Suppressor macrophage (primary cell): ENCODE measurements at regions not wholly inside any gene's neighbourhood (a gene's known extent, or its start where the extent isn't known, plus 50 kb on each side); places are given as distances from the start of the nearest gene placed in this dataset.
A peak's percentile ranks its signal among the peaks of the same experiment; 100 is the strongest.

Experiments
- DNase-seq, 4 experiments: peaks; one replicate each; pipeline ENCODE4 v3.0.0-alpha.2; 2020 to 2022

DNA sequence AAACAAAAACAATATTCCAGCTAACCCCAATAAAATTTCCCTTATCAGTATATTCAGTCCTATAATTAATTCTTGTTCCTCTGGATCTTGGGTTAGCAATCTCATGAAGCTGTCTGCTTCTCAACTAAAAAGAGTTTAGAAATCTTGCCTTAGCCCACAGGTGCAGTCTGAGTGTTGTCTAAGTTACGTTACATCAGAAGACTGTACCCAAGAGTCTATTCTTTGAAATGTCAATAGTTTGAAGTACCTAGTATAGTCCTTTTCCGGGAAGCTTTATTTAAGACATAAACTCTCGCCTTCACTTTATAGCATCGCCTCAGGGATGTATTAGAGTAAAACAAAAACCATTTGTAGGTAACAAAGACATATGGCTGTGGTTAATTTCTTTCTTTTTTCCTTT, 465.1 kb downstream of the FUT8 start:
- no peak for DNase-seq

DNA sequence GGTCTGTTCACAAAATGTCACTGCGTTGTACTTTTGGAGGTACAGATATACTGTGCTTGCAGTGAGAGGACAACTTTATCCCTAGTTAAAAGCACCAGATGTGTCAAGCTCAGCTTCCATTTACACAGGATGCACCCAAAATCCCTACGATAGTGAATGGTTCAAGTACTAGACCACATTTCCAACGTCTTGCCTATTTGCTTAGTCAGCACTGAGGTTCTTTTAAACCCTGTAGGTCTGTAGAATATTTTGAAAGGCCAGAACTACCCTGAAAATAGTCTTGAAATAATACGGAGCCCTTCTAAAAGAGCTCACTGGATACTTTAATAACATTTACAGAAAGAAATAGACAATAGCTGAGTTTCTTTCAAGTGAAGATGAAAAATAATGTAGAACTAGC, 466.1 kb downstream of the FUT8 start:
- no peak for DNase-seq

DNA sequence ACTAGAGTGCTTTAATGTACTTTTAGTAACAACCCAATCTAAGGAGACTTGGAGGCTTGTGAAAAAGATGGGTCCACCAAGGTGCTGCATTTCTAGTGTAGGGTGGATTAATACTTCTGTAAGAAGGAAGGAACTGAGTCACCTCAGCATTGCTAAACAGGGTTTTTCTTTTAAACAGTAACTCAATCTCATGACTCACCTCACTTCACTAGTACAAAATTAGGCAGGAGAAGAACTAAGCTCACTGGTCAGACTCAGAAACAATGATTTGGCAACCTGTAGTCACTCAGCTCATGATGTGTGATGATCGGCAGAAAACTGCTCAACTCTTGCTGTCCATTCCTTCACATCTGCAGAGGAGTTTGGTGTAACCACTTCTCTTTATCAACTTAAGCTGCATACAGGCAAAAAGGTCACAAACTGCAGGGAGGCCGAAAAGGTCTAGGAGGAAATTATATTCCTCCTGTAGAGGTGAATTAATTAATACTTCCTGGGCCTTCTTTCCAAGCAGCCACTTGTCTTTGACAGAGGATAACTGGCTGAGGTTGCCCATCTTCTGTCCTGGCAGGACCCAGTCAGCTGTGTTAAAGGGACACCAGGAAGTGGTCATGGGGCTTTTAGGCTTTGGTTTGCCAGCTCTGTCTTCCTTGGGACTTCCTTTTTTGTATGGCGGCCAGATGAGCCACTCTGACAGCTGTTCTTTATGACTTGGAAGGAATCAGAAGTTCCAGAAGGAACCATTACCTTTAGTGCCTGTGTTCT, 466.9 kb downstream of the FUT8 start:
- peak; percentile 37 to 72 (median 48) for DNase-seq

DNA sequence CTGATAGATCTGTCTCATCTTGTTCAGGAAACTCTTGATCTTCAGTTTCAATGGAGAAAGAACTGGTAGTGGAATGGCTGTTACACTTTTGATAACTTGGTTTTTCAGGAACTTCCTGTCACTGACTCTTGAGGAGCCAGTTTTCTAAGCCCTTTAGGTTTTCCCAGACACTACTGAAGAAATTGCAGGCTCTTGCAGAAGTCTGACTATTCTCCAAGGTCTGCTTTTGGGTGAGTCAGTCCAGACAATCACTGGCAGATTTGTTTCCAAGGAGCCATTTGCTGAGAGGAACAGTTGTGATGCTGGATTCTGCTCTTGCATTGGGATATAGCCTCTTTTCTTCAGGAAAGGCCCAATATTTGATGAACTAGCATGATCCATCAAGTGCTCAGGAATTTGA, 468.0 kb downstream of the FUT8 start:
- peak; percentile 1 to 13 (median 5) for DNase-seq

DNA sequence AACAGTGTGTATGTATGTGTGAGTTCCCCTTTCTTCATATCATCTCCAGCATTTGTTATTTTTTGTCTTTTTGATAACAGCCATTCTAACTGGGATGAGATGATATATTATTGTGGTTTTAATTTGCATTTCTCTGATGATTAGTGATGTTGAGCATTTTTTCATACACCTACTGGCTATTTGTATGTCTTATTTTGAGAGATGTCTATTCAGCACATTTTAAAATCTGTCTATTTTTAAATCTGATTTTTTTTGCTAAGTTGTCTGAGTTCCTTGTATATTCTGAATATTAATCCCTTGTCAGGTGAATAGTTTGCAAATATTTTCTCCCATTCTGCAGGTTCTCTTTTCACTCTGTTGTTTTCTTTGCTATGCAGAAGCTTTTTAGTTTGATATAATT, 469.1 kb downstream of the FUT8 start:
- DNase-seq, result no peak

DNA sequence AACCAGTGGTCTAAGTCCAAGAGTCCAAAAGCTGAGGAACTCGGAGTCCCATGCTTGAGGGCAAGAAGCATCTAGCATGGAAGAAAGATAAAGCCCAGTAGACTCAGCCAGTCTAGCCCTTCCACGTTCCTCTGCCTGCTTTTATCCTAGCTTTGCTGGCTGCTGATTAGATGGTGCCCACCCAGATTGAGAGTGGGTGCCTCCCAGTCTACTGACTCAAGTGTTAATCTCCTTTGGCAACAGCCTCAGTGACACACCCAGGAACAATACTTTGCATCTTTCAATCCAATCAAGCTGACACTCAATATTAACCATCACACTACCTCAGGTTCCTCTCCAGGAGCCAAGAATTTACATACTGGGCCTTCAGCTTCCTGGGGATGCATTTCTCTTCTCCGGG, 476.1 kb downstream of the FUT8 start:
- no peak for DNase-seq

DNA sequence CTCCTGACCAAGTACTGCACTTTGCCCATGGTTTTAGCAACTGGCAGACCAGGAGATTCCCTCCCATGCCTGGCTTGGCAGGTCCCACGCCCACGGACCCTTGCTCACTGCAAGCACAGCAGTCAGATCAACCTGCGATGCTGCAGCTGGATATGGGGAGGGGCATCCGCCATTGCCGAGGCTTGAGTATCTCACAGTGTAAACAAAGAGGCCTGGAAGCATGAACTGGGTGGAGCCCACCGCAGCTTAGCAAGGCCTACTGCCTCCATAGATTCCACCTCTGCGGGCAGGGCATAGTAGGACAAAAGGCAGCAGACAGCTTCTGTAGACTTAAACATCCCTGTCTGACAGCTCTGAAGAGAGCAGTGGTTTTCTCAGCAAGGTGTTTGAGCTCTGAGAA, 479.8 kb downstream of the FUT8 start:
- no peak for DNase-seq

DNA sequence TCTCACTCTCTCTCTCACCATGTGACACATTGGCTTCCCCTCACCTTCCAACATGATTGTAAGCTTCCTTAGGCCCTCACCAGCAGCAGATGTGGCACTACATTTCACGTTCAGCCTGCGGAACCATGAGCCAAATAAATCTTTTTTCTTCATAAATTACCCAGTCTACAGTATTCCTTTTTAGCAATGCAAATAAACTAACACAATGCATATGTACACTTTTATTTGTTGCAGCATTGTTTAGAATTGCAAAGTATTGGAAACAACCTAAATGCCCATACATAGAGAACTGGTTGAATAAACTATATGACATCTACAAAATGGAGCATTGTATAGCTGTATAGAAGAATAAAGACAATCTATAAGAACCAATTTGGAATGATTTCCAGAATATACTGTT, 487.6 kb downstream of the FUT8 start:
- DNase-seq, result no peak

DNA sequence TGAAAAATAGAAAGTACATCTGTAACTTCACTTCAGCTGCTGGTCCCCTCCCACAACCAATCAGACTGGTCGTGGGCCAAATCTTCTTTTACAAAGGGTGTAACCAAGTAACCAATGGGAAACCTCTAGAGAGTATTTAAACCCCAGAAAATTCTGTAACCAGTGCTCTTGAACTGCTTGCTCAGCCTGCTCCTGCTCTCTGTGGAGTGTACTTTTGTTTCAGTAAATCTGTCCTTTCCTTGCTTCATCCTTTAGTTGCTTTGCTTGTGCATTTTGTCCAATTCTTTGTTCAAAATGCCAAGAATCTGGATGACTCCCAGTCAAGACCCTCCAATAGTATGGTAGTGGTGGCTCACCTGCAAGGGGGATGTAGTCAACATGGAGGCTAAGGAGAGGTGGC, 489.1 kb downstream of the FUT8 start:
- no peak for DNase-seq

DNA sequence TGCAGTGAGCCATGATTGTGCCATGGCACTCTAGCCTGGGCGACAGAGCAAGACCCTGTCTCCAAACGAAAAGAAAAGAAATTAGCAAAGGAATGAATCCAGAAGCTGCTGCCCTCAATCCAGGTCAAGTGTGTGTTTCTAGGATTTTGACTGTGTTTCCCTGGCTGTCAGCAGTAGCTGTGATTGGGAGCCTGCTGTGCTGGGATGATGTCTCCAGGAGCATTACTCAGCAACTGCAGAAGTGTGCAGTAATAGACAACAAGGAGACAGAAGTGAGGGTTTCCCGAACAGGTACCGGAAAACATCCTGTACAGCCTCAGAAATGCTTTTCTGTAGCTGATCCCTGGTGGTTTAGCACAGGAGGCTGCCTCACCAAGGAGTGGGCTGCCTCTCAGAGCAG, 492.5 kb downstream of the FUT8 start:
- DNase-seq, result no peak

DNA sequence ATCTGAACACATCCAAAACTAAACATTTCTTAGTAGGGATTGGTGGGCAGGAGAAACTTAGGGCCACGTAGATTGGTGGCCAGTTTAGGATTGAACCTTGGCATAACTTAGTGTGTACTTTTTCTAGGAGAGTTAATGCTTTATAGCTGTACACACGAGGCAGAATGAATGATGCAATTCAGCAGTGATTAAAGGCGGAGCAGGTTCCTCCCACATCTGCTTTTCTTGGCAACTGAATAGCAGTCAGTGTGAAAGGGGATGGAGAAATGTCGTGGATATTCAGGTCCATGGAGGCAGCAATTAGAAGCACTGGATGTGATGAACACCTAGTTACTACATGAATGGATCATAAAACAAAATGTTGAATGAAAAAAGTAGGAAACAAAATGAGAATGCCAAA, 493.8 kb downstream of the FUT8 start:
- no peak for DNase-seq

DNA sequence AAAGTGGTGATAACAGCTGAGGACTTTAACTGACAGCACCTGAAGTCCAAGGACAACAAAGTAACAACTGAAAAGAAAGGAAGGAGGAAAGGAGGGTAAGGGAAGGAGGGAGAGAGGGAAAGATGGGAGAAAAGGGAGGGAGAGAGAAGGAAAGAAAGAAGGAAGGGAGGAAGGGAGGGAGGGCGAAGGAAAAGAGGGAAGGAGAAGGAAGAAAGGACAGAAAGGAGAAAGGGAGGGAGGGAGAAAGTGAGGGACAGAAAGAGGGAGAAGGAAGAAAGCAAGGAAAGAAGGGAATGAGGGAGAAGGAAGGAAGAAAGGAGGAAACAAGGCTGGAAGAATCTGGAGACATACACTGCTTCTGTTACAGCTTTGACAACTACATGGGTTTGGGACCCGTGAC, 494.4 kb downstream of the FUT8 start:
- DNase-seq, result no peak

DNA sequence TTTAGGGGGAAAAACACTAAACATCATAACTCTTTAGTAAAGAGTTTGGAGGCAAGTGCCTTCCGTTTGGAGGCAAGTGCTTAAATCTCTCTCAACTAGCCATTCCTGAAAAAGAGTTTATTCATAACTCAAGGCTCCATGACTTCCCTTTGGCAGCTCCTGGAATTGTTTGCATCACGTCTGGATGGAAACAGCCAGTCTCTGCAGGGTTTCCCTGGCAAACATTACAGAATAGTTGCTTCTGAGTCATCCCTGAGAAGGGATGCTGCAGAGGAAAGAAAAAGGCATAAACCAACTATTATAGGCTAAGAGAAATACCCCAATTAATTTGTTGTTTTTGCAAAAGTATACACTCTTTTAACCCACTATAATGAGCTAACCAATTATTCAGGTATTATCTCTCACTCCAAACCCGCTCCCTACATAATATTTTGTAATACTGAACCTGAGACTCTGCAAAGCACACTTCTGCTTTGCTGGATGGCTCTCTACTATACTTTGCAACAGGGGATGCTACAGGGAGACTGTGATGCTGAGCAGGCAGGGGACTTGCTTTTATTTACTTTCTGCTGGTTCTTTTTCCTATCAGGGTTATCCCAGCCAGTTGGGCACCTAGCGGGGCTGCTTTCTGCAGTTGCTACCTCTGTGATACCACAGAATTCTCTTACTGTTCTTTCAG, 497.7 kb downstream of the FUT8 start:
- DNase-seq, result no peak

DNA sequence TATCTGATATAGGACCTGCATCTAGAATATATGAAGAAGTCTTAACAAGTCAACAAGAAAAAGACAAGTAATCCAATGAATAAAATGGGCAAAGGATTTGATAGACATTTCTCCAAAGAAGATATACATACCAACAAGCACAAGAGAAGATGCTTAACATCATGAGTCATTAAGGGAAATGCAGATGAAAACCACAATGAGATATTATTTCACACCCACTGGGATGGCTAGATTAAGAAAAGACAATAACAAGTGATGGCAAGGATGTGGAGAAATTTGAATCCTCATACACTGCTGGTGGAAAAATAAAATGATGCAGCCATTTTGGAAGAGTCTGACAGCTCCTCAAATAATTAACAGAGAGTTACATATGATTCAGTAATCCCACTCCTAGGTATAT, 502.6 kb downstream of the FUT8 start:
- DNase-seq, result no peak

DNA sequence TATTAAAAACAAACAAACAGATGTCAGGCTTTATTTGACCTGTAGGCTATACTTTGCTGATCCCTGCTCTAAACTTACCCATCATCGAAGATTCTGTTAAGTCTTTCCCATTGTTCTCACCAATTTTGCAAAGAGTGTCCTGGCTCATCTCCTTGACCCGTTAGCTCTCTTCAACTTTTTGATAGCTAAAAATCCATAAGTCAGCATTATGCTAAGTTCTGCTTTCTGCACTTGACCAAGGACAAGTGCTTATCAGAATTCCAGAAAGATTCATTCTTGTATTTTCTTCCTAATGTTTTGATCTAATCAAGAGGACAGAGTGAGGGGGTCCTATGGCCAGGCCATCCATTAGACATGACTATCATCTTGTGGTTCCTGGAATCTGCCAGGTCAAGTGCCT, 503.5 kb downstream of the FUT8 start:
- DNase-seq, result no peak

DNA sequence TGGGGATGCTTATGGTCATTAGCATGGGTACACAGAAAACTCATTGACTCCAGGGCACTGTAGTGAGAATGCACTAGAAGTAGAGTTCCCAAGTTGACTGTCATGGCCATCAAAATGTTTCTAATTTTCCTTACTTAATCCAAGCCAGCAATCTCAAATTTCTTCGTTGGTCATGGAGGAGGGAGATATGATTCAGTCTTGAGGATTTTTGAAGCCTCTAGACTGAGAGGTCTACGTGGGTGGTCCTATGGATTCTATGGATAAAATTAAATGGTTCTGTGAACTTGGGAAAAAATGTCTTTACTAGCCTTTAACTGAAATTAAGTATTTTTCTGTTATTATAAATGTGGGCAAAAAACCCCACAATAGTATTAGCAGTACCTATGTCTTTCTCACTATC, 508.5 kb downstream of the FUT8 start:
- DNase-seq, result no peak

DNA sequence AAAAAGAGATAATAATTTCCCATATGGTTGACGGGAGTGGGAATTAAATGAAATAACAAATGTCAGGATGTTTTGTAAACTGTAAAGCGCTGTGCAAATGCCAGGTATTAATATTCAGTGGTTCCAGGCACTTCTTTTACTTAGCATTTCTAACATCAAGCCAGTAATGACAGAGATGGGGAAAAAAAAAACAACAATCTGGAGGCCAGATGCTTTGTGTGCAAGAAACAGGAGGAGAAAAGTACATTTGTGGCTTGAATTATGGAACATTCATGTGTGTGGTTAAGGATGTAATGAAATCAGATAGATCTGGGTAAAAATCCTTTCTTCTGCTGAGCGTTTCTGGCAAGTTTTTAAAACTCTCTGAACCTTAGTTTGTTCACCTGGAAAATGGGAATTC, 509.6 kb downstream of the FUT8 start:
- no peak for DNase-seq

DNA sequence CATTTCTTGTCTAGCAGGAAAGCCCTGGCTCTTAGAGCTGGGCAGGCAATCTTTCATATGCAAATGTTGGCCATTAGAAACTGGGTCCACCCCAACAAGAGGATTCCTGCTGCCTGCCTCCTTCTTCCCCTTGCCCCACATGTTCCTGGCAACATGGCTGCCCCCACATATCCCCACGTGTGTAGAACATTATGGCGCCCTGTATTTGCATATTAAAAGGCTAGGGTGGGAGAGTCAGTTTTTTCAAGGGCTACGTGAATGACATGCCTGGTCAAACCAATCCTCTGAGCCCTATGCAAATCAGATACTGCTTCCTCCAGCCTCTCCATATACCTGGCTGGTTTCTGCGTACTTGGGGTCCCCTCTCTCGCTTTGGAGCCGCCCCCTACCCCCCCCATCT, 514.0 kb downstream of the FUT8 start:
- no peak for DNase-seq

DNA sequence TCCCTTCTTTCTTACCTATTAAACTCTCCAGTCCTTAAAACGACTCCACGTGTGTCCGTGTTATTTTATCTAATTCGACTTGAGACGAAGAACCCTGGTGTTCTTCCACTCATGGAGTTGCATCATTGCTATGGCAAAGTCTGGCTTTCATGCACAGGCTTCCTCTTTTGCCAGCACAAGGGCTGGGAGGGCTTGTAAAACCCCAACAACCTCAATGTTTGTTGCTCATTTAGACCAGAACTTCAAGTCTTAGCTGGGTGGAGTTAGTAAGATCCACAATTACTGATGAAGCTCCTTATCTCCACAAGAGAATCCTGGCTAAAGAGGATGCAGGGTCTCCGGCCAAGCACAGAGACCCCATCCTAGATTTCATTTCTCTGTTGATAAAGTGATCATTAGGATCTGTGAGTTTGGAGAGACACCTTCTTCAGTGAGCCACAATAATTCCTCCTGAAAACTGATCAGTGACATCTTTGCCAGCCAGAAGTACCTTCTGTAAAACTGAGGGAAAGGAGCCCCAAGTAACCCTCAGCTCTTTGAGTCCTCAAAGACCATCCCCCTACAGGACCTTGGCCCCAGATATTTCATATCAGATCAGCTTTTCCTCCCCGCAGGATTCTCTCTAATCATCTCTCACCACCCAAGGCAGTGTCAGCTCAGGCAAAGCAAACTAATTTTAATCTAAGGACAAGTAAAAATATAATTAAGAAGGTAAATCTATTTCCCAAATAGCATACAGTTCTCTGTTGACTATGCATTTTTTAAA, 514.6 kb downstream of the FUT8 start:
- DNase-seq, result peak in 1 of 4 experiments; percentile 5

DNA sequence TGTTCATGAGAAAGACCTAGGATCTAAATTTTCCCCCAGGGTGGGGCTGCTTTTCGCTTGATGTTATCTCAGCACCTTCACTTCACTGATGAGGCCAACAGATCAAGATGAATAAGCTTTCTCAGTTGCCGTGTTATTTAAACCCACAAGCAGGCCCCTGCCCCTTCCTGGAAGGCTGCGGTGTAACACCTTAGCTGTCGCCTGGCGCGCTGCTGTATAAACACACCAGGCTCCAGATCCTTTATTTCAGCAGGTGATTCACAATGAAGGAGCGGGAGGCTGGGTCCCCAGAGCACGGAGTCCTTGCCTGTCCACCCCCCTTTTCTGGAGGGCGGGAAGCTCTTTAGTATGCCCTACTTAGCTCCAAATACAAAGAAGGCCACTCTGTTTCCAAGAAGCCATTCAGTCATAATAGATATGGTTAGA, 515.4 kb downstream of the FUT8 start:
- no peak for DNase-seq

DNA sequence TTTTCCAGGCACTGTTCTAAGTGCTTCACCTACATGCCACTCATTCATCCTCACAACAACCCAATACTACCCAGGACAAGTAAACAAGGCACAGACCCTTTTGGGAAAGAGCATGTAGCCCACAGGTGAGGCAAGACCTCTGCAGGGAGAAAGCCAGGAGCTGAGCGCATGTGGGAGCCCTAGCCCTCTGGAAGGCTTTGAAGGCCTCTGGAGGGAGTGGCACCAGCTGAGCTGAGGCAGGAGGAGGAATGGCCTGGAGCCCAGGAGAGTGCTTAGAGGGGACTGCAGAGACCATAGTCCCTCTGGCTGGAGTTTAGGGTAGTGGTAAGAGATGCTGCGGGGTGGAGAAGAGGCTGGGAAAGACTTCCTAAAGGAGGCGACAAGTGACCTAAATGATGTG, 516.5 kb downstream of the FUT8 start:
- DNase-seq, result no peak

DNA sequence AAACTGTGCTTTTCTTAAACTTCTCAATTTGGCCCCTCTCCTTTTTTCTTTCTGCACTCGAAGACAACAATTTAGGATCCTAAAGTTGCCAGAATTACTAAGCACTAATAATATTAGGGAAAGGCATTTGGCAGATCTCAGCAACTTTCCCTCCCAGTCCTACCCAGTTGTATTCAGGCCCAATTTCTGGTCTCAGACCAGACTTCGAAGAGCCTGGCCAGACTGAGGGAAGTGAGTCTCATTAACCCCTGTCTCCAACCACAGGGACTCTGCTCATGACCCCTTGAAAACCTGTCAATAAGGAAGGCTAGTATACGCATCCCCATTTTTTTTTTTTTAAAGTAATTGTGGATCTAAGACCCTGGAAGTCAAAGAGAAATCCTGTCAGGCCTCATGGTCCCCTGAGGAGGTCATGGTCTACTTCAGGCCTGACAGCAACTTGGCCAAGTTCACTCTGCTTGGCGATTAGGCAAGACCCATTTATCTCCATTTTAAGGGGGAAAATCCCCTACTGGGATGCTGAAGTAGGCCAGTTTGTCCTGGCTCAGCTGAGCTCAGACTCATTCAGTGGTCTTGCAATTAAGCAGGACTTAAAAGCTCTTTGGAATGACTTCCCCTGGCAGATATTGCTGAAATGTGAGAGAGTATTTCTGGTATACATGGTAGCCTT, 521.0 kb downstream of the FUT8 start:
- no peak for DNase-seq

DNA sequence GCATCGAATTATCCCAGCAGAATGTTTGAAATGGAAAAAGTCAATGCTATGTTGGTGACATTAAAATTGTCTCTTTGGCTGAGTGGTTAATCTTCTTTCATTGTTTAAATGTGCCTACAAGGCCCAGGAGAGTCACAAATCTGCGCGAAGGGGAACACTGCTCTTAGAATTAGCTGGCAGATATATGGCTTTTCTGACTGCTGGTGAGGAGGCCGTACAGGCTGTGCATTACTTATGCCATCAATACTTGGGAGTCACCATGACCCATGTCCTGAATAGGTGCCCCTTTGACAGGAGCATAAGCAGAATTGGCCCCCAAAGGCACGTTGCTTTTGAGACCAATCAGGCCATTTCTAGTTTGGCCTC, 521.5 kb downstream of the FUT8 start:
- DNase-seq, result no peak
